ENCODE measurements at regions not wholly inside any gene's neighbourhood (a gene's known extent, or its start where the extent isn't known, plus 50 kb on each side); places are given as distances from the start of the nearest gene placed in this dataset.
A peak's percentile ranks its signal among the peaks of the same experiment; 100 is the strongest.

- DNase-seq (ENCODE audit: low spot score in 2 of 2) (no peak), ATAC-seq (no peak)
- Mint-ChIP-seq H3K4me1 (no peaks in the 10 kb centered on the region), H3K27ac (no peak overlapping the region), H3K9me3 (no peaks in the 10 kb centered on the region), H3K36me3 (no peaks in the 10 kb centered on the region), H3K4me3 (no peak overlapping the region)
Measured at GRCh38 chr17:74016461-74016860, 187.0 kb upstream of the RPL38 start.

GRCh38 chr17:74017466-74017865 is 186.0 kb upstream of the RPL38 start:
- Mint-ChIP-seq H3K27ac (no peak overlapping the region), H3K9me3 (no peaks in the 10 kb centered on the region), H3K4me1 (no peaks in the 10 kb centered on the region), H3K36me3 (no peaks in the 10 kb centered on the region), H3K4me3 (no peak overlapping the region)
- no peak for DNase-seq (ENCODE audit: low spot score in 2 of 2)
- no peak for ATAC-seq

GRCh38 chr17:74018115-74018514 is 185.4 kb upstream of the RPL38 start:
- H3K9me3 Mint-ChIP-seq: no peaks in the 10 kb centered on the region
- no peak overlapping the region for H3K27ac Mint-ChIP-seq
- no peak for DNase-seq (ENCODE audit: low spot score in 2 of 2)
- no peak overlapping the region for H3K4me3 Mint-ChIP-seq
- H3K36me3 Mint-ChIP-seq: no peaks in the 10 kb centered on the region
- no peak for ATAC-seq
- no peaks in the 10 kb centered on the region for H3K4me1 Mint-ChIP-seq

DNA sequence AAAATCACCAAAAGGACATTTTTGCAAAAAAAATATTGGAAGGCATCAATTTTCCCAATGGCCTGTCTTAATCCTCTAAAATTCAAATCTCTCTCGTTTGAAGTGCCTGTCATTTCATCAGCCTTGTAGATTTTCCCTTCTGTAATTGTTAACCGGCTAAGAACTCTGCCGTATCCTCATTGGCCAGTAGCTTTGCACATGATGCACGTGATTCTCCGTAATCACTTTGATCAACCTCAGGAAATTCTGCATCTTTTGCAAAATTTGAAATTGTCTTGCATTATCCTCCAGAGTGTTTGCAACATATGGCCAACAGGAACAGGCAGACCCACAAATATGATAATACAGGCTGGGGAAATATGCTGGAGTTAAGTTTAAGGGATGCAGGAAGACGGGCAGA is 184.2 kb upstream of the RPL38 start:
- Mint-ChIP-seq H3K4me1 (no peaks in the 10 kb centered on the region), H3K4me3 (no peak overlapping the region), H3K9me3 (no peaks in the 10 kb centered on the region), H3K27ac (no peak overlapping the region), H3K36me3 (no peaks in the 10 kb centered on the region)
- ATAC-seq (no peak), DNase-seq (ENCODE audit: low spot score in 2 of 2) (no peak)

GRCh38 chr17:74019860-74020259 is 183.6 kb upstream of the RPL38 start:
- DNase-seq (ENCODE audit: low spot score in 2 of 2) (no peak), ATAC-seq (no peak)
- Mint-ChIP-seq H3K4me3 (no peak overlapping the region), H3K9me3 (no peaks in the 10 kb centered on the region), H3K4me1 (no peaks in the 10 kb centered on the region), H3K27ac (no peak overlapping the region), H3K36me3 (no peaks in the 10 kb centered on the region)

- no peak for DNase-seq (ENCODE audit: low spot score in 2 of 2)
- H3K4me1 Mint-ChIP-seq: no peaks in the 10 kb centered on the region
- H3K9me3 Mint-ChIP-seq: no peaks in the 10 kb centered on the region
- no peak overlapping the region for H3K27ac Mint-ChIP-seq
- no peak overlapping the region for H3K4me3 Mint-ChIP-seq
- no peak for ATAC-seq
- no peaks in the 10 kb centered on the region for H3K36me3 Mint-ChIP-seq
Measured at GRCh38 chr17:74020522-74020921, 183.0 kb upstream of the RPL38 start.

DNA sequence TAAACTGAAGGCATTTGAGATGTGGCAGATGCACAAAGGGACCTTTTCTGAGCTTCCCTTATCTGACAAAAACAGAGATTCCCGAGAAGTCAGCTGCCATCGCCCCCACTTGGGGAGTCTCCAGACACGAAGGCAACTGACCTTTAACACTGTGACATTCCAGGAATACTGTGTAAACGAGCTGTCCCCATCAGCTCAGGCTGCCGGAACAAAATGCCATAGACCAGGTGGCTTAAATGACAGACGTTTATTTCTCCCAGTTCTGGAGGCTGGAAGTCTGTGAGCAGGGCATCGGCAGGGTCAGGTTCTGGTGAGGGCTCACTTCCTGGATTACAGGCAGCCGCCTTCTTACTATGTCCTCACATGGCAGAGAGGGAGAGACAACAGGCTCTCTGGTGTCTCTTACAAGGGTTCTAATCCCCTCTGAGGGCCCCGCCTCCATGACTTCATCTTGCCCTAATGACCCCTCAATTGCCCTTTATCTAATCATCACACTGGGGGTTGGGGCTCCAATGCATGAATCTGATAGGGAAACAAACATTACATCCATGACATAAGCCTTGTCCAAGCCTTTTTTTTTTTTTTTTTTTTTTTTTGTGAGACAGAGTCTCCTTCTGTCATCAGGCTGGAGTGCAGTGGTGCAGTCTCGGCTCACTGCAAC is 178.5 kb upstream of the RPL38 start:
- no peak overlapping the region for H3K4me3 Mint-ChIP-seq
- no peak for DNase-seq (ENCODE audit: low spot score in 2 of 2)
- no peaks in the 10 kb centered on the region for H3K4me1 Mint-ChIP-seq
- no peaks in the 10 kb centered on the region for H3K9me3 Mint-ChIP-seq
- no peaks in the 10 kb centered on the region for H3K36me3 Mint-ChIP-seq
- H3K27ac Mint-ChIP-seq: no peak overlapping the region
- no peak for ATAC-seq

GRCh38 chr17:74027444-74027843 is 176.0 kb upstream of the RPL38 start:
- Mint-ChIP-seq H3K27ac (no peak overlapping the region), H3K4me1 (no peaks in the 10 kb centered on the region), H3K4me3 (no peak overlapping the region), H3K9me3 (no peaks in the 10 kb centered on the region), H3K36me3 (no peaks in the 10 kb centered on the region)
- DNase-seq (ENCODE audit: low spot score in 2 of 2) (no peak), ATAC-seq (no peak)

DNA sequence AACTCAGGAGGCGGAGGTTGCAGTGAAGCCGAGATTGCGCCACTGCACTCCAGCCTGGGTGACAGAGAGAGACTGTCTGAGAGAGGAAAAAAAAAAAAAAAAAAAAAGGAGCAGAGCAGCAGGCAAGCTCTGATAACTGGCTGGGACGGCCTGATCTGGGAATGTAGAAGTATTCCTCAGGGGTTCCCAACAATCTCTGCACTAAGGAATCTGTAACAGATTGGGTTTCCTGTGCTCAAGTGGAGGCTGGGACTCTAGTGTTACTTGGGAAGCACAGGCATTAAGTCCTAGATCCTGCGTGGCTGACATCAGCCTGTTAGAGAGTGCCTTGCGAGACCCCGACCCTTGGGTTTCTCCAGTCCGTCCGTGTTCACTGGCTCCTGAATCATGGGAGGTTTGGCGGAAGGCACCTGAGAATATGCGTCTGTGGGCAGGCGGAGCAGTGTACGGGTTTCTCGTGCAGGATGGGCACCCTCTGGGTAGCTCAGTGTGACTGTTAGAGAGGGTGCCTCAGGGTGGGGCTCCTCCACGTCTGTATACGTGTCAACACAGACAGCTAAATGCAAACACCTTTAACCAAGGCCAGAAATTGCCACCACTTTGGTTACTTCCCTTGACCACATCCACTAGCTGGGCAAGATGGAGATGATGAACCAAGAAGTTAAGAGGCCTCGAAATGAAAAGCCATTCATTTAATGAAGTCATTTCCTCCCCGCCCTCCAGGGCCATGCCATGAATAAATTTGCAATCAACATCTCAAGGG is 174.9 kb upstream of the RPL38 start:
- H3K36me3 Mint-ChIP-seq: no peaks in the 10 kb centered on the region
- ATAC-seq: peak; percentile 6
- no peak for DNase-seq (ENCODE audit: low spot score in 2 of 2)

GRCh38 chr17:74031316-74032090 is 172.0 kb upstream of the RPL38 start:
- Mint-ChIP-seq H3K36me3 (no peaks in the 10 kb centered on the region), H3K4me3 (no peak overlapping the region), H3K27ac (no peak overlapping the region), H3K9me3 (no peaks in the 10 kb centered on the region), H3K4me1 (no peaks in the 10 kb centered on the region)
- no peak for ATAC-seq
- DNase-seq (ENCODE audit: low spot score in 2 of 2): no peak

More for the DNA sequence above, 174.9 kb upstream of the RPL38 start:
- no peak overlapping the region for H3K4me3 Mint-ChIP-seq
- H3K4me1 Mint-ChIP-seq: no peaks in the 10 kb centered on the region
- no peak overlapping the region for H3K27ac Mint-ChIP-seq
- H3K9me3 Mint-ChIP-seq: no peaks in the 10 kb centered on the region

DNA sequence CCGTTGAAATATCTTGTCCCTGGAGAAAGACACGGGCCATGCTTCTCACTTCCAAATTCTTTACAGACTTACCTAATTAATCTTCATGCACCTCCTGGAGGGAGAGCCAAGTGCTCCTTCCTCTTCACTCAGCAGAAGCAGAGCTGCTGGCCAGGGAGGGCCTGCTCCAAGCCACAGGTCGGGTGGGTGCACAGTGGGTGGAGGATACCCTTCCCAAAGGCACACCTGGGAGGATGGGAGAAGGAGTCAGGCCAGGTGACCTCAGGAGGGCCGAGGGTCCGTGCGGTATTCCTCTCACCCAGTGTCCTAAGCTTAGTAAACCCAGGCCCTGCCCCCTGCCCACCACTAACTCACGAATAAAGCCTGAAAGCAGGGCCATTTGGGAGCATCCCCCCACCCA is 171.3 kb upstream of the RPL38 start:
- Mint-ChIP-seq H3K36me3 (no peaks in the 10 kb centered on the region), H3K27ac (no peak overlapping the region)
- ATAC-seq: no peak

DNA sequence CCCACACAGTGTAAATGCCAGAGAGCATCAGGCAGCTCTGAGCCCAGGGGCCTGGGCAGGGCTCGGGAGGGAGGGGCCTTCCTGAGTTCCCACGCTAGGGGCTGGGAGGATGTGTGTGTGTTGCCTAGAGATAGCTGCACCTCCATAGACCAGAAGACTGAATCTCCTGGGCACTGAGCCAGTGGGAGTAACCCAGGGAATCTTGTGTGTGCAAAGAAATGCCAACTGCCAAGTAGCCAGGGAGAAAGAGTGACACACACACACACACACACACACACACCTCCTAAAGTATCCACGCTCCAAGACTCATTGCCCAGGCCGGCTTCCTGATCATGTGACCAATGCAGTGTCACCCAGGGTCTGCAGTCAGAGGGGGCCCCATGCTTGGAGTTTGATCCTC is 166.2 kb upstream of the RPL38 start:
- Mint-ChIP-seq H3K36me3 (no peaks in the 10 kb centered on the region), H3K27ac (no peak overlapping the region), H3K4me3 (no peak overlapping the region), H3K4me1 (peaks cover under 1% of the 10 kb centered on the region), H3K9me3 (no peaks in the 10 kb centered on the region)
- DNase-seq (ENCODE audit: low spot score in 2 of 2) (no peak), ATAC-seq (no peak)

More for the DNA sequence above, 171.3 kb upstream of the RPL38 start:
- no peak for DNase-seq (ENCODE audit: low spot score in 2 of 2)
- H3K4me1 Mint-ChIP-seq: no peaks in the 10 kb centered on the region
- H3K4me3 Mint-ChIP-seq: no peak overlapping the region
- no peaks in the 10 kb centered on the region for H3K9me3 Mint-ChIP-seq

- no peak for DNase-seq (ENCODE audit: low spot score in 2 of 2)
- H3K36me3 Mint-ChIP-seq: no peaks in the 10 kb centered on the region
- H3K27ac Mint-ChIP-seq: no peak overlapping the region
- no peak overlapping the region for H3K4me3 Mint-ChIP-seq
- peaks cover 10% of the 10 kb centered on the region for H3K4me1 Mint-ChIP-seq
- H3K9me3 Mint-ChIP-seq: no peaks in the 10 kb centered on the region
- ATAC-seq: no peak
Measured at GRCh38 chr17:74040291-74040690, 163.2 kb upstream of the RPL38 start.

DNA sequence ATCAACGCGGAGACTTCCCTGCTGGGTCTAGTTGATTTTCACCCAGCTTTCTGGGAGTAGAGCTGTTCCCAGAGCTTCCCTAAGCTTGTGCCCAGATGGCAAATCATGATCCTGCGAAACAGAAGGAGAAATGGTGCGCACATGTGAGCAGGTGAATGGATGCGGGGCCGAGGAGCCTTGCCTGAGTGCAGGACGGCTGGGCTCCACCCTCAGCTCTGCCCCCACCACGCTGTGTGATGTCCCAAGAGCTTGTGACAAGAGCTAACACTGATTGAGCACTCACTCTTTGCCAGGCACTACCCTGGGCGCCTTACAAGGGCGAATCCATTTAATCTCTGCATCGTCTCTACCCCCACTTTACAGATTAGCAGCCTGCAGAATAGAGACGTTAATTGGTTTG is 162.7 kb upstream of the RPL38 start:
- Mint-ChIP-seq H3K4me1 (peaks cover 10% of the 10 kb centered on the region), H3K4me3 (no peak overlapping the region), H3K36me3 (no peaks in the 10 kb centered on the region), H3K27ac (no peak overlapping the region), H3K9me3 (no peaks in the 10 kb centered on the region)
- no peak for ATAC-seq
- no peak for DNase-seq (ENCODE audit: low spot score in 2 of 2)

- Mint-ChIP-seq H3K27ac (no peak overlapping the region), H3K4me3 (no peak overlapping the region), H3K4me1 (peaks cover 10% of the 10 kb centered on the region), H3K36me3 (no peaks in the 10 kb centered on the region), H3K9me3 (no peaks in the 10 kb centered on the region)
- DNase-seq (ENCODE audit: low spot score in 2 of 2) (no peak), ATAC-seq (no peak)
Measured at GRCh38 chr17:74041869-74042640, 161.4 kb upstream of the RPL38 start.
